HG02840 (cell line): ENCODE measurements at regions not wholly inside any gene's neighbourhood (a gene's known extent, or its start where the extent isn't known, plus 50 kb on each side); places are given as distances from the start of the nearest gene placed in this dataset.
"Not testable (repeated sequence)": the region's sequence is repeated elsewhere in the genome, so short reads cannot be mapped to it uniquely, and the experiment has no call there.

Source experiments
- ATAC-seq: cut with Tn5 transposase; IDR thresholded peaks from one replicate; pipeline ENCODE4 v1.9.1; 2021; ENCODE audit warnings: mild to moderate bottlenecking, moderate library complexity, moderate number of reproducible peaks; ENCODE audit not compliant: unreplicated experiment, low FRiP score

DNA sequence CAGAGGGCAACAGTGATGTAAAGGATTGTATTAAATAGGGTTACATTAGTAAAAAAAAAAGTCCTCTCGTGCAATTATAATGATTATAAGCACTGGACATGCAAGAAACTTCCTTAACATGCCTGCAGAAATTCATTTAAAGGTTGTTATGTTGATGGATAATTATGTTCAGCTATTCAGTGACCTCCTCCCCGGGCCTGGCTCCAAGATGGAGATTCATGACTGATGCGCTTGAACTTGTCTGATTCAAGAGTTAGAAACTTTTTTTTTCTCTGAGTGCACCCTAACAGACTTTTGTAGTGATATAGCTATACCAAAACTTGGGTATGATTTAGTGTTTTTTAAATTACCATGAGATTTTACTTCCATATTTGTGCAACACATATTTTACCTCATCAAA is 1170.0 kb upstream of the CITED2 start:
- no peak for ATAC-seq

DNA sequence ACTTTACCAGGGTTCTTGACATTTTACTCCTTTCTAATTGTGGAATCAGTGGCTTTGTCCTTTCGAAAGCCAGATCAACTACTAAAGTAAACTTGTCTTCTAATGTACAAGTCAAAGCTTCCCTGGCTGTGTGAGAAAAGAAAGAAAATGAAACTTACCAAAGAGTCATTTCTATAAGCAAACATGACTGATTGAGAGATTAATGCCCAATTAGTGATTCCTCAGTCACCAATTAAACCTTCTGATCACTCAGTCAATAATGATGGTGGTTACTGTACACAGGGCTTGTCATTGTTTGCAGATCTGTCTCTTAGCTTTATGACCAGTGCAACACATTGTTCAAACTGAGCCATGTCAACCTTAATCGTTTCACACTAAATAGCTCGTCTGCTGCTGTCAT is 1168.4 kb upstream of the CITED2 start:
- no peak for ATAC-seq

DNA sequence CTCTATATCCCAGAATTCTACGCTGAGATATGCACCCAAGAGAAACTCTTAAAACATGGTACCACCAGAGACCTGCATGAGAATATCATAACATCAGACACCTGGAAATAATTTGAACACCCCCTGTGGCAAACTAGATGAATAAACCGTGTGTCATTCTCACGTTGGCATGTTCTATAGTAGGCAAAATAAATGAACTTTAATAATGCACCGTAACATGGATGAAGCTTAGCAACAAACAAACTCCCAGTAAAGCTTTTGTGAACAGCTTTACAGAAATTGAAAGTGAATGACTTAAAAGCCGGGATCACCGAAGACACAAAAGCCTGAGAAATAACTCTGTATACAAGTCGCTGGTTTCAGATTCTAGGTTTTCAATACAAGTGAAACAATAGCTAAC is 1166.8 kb upstream of the CITED2 start:
- no peak for ATAC-seq

DNA sequence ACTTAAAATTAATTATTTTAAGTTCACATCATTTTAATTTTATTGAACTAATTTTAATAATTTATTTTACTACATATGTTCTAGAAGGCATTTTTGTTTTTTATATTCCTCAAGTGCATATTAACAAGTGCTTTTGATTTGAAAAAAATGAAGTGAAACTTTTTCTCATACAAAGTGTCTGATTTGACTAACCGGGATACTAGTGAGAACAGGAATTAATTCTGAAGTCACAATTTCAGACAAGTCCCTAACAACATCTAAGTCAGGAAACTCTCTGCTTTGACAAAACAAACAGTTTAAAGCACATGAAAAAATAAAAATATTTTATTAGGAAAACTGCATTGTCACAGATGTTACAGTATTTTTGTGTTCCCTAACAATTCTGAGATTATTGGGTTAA is 1166.3 kb upstream of the CITED2 start:
- ATAC-seq = no peak

DNA sequence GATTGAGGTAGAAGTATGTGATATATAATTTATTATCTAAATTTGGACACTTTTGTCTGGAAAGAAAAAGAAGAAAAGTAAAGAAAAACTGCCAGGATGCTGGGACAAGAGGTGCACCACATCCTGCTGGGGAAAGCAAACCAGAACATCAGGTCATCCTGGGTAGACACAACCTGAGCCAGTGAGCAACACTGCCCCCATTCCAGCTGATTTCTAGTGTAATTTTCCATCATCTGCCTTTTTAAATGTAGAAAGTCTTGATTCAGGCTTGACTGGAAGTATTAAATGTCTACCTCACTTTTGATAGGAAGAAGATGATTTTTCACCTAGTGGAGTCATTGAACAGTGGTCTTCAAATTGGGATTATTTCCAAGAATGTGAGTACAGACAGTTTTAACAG is 1164.5 kb upstream of the CITED2 start:
- ATAC-seq = no peak

DNA sequence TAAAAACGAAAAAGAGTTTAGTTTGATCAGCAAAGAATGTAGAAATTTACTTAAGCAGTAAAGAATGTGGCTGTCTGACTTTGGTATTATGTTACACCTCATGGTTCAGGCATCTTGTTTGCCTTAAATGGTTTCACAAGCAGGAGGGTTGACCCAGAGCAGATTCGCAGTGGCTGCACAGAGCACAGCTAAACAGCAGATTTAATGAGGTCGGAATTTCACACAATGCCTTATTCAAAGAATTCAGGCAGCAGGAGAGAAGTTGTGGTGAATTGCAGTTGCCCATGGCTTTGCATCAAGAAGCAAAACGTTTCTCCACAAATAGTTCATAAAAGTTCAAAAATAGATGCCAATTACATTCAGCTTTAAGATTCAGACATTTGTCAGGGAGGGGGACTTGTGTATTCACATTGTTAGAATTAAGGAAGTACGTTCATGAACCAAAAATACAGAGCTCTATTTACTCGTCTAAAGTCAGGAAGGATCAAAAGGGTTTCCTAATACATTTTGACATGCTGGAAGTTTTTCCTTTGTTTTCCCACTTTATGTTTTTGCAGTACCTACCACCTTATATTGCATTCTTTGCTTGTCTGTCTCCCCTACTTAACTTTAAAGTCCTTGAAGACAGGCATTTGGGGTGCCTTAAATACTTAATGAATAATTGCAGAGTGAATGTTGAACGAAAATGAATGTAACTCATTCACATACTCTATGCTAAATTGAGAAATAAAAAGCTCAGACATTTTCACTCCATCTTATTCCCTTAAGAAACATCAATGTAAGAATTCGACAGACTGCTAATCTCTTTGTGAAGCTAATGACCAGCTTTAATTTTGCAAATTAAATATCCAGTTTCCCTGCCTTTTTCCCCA is 1163.6 kb upstream of the CITED2 start:
- no peak for ATAC-seq

DNA sequence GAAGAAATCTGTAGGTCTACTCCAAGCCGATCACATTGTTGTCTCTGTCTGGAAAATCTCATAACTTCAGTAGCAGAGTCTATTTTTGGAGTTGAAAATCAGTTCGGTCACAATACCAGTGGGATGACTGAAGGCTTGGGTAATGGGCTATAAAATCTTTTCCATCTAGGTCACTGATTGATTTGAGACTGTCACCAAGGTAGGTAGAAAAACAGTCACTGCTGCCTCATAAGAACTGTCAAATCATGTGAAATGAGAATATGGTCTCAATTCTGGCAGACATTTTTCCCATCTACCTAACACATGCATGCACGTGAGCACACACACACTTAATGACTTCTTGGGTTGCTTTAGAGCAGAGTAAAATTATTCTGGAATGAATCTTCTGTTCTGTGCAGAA is 1162.8 kb upstream of the CITED2 start:
- ATAC-seq = no peak

DNA sequence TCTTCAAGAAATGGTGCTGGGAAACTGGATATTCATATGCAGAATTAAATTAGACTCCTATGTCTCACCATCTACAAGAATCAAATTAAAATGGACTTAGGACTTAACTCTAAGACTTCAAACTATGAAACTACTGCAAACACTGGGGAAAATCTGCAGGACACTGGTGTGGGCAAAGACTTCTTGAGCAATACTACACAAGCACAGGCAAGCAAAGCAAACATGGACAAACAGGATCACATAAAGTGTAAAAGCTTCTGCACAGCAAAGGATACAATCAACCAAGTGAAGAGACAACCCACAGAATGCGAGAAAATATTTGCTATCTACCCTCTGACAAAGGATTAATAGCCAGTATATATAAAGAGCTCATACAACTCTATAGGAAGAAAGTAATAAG is 1161.1 kb upstream of the CITED2 start:
- no peak for ATAC-seq

DNA sequence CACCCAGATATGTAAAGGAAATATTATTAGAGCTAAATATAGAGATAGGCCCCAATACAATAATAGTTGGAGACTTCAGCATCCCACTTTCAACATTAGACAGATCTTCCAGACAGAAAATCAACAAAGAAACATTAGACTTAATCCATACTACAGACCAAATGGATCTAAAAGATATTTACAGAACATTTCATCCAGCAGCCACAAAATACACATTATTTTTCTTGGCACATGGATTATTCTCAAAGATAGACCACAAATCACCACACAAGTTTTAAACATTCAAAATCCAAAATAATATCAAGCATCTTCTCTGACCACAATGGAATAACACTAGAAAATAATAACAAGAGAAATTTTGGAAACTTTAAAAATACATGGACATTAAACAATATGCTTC is 1159.1 kb upstream of the CITED2 start:
- no peak for ATAC-seq

DNA sequence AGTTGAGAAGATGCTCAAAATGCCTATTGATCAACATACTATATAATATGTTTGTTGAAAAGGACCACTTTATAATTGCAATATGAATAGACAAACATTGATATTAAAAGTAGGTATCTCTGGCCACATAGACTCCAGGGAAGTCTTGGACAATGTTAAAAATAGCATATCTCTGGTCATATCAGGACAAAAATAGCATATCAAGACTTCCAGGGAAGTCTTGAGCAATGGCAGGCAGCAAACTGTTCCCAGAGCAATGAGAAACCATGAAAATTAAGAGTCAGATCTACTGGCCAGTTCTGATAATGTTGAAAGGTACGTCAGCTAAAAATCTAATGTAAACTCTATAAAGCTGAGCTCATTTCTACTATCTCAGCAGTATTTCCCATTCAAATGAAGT is 1130.3 kb upstream of the CITED2 start:
- no peak for ATAC-seq

DNA sequence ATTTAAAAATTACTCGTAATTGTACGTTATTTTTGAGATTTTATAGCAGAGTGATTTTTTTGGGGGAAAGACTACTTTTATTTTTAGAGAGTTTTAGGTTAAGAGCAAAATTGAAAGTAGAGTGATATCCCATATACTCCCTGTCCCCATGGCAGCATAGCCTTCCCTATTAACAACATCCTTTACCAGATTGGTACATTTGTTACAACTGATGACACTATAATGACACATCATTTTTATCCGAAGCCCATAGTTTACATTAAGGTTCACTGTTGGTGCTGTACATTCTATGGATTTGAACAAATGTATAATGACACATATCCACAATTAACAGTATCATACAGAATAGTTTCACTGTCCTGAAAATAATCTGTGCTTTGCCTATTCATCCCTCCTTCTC is 1126.4 kb upstream of the CITED2 start:
- no peak for ATAC-seq

DNA sequence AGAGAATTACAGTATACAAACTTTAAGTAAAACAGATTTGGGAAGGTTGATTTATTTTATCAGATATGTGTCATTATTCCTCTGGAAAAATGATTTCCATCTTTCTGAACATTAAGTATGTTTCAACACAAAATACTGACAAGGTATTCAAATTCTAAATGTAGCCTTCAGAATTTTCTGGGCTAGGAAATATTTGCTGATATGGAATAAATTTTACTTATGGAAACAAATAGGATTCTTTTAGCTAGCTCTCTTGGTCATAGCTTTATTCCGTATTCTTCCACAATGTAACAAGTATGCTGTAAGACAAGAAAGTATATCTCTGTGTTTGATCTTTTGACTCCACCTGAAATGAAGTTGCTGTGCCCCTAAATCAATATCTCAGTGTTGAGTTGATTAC is 1125.2 kb upstream of the CITED2 start:
- ATAC-seq = no peak

DNA sequence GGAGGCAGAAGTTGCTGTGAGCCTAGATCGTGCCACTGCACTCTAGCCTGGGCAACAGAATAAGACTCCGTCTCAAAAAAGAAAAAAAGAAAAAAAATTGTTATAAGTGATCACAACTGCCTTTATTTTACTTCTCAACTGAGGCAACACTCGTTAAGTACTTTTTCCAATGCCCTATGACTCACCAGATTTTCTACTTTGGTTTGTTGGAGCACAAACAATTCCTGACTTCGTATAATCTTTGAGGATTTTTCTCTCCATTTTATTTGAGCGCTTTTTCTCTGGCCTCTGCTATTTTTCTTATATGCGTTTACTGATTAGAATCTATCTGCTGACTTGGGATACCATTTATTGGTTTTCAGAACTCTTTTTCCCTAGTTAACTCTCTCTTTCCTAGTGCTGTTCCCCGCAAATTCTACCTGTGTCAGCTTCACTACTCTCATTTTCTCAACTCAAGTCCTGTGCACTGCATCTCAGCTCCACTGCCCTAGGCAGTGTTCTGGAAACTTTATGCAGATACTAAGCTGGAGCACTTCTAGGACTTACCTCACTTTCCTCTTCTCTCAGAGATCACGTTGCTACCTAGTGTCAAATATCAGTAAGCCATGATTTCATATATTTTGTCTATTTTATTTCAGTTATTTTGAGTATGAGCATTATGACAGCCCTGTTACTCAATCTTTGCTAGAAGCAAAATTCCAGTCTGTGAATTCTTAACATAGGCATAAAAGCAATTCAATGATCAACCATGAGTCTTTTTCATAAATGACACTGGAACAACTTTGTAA is 1120.1 kb upstream of the CITED2 start:
- ATAC-seq = no peak

DNA sequence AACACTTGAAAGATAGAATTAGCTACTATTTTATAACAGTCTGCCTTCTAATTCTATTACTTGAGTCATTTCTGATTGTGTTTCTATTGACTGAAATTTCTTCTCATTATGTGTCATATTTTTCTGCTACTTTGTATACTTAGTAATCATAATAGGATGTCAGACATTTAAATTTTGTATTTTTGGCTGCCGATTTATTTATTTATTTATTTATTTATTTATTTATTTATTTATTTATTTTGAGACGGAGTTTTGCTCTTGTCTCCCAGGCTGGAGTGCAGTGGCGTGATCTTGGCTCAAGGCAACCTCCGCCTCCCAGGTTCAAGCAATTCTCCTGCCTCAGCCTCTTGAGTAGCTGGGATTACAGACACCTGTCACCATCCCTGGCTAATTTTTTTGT is 1119.0 kb upstream of the CITED2 start:
- ATAC-seq = not testable (repeated sequence)

DNA sequence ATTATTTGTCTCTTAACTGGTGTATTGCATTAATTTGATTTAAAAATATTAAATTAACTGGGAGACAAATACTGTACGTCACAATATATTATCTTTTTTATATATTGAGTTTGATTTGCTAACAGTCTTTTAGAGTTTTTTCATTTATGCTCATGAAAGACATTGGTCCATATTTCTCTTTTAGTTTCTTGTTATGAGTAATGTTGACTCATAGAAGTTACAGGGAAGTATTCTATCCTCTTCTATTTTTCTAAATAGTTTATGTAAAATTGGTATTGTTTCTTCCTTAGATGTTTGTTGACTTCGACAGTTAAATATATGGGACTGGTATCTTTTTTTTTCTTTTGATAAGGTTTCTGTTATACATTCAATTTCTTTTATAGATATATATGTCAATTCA is 1115.6 kb upstream of the CITED2 start:
- ATAC-seq = no peak

DNA sequence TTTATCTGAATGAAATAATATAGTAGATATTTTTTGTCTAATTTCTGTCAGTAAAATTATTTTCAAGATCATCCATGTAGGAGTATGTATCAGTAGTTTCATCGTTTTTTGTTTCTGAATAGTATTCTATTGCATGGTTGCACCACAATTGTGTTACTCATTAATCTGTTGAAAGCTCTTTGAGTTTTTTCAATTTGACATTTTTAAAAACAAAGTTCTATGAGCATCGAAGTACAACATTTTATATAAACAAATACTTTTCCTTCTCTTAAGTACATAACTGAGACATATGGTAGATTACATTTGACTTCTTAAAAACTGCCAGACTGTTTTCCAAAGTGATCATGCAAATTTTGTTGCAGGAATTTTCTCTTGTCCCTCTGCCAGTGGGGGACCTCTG is 1113.1 kb upstream of the CITED2 start:
- ATAC-seq = no peak

DNA sequence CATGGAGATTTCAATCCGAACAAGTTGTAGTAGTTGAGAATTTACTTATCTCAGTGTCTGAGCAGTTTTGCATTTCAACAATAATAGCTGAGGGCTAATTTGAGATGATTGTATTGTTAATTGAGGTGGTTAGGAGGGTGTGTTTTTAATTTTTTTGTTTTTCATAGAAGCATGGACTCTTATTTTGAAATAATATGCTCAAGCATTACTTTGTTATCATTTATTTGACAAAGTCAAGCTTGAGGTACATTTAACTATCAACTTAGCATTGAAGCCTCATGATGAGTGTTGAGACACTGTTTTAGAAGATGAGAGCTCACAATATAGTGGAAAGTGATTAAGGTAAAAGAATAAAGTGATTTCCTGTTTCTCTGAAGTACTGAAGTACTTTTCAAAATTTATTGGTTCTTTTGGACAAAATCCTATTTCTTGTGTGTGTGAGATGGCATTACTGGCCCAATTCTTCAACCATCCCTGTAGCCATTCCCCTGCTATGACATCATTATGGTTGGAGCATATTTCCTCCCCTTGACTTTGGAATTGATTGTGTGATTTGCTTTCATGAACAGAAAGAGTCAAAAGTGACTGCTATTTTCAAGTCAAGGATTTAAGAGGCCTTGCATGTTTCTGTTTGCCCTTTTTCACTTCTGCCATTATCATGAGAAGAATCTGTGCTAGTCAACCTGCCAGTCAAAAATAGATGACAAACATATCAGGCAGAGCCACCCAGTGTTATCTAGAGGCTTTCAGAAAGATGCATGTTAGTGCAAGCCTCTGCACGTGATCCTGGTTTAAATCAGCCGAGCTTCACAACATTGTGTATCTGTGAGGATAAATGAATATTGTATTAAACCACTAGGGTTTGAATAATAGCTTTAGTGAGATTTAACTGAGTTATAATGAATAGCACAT is 1112.3 kb upstream of the CITED2 start:
- ATAC-seq = no peak

DNA sequence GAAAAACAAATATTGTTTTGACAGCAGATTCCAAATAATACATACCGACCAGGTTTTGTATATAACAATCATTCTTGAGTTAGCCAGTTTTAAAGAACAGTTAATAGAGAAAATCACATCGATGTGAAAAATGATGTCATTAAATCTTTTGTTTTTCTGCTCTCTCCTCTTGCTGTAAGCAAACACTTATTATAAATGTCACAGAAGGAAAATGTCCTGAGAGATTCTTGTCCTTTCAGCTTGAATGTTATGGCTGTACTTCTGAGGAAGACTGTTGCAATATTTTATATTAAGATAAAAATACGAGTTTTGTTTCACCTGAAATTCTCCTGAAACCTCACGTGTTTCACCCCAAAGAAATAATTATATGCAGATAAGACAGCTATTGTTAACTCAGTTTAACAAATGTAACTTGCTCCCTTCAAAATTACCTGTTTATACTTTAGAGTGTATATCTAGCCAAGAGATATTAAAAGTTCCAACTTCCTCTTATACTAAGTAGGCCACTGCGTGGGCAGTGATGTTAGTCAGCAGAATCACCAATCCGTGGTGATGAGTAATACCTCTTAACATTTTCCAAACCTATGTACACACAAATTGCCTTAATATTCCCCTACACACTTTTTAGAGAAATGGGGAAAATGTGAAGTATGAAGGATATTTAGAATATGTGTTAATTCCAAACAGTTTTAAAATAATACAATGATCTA is 1111.4 kb upstream of the CITED2 start:
- ATAC-seq = no peak

DNA sequence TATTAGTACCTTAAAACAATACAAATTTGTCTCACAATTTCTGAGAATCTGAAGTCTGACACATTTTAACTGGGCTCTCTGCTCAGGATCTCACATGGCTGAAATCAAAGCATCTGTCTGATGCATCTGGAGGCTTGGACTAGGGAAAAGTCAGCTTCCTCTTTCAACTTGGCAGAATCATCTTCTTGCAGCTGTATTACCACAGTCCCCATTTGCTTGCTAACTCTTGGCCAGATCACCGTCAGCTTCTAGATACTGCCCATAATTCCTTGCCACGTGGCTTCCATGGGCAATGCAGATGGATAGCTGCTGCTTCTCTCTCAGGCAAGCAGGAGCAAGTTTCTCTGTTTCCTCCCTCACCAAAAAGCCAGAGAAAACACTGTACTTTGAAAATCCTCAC is 1106.4 kb upstream of the CITED2 start:
- no peak for ATAC-seq

DNA sequence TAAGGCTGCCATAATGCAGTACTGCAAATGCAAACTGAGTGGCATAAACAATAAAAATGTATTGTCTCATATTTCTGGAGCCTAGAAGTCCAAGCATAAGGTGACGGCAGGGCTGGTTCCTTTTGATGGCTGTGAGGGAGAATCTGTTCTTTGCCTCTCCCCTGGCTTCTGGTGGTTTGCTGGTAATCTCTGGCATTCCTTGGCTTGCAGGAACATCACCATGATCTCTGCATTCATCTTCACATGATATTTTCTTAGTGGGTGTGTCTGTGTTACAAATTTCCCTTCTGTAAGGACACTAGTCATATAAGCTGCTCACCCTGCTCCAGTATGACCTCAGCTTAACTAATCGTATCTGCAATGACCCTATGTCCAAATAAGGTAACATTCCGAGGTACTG is 1104.2 kb upstream of the CITED2 start:
- no peak for ATAC-seq
